Mesendoderm (in vitro differentiated cells): ENCODE measurements at regions not wholly inside any gene's neighbourhood (a gene's known extent, or its start where the extent isn't known, plus 50 kb on each side); places are given as distances from the start of the nearest gene placed in this dataset.

Experiments used
- DNase-seq: peaks from one replicate; pipeline ENCODE4 v3.0.0; 2013
- H2AK5ac ChIP-seq: 2 replicates; pipeline ENCODE4 v1.6.1; 2013; ENCODE audit warnings: low read length, inconsistent platforms
- H2BK120ac ChIP-seq: 2 replicates; pipeline ENCODE4 v1.6.1; 2013; ENCODE audit warnings: low read depth, mild to moderate bottlenecking, low read length, moderate library complexity, mixed read lengths
- H2BK15ac ChIP-seq: replicated peaks from 2 replicates; pipeline ENCODE4 v1.6.1; 2013; ENCODE audit warnings: low read depth, mild to moderate bottlenecking, moderate library complexity
- H2BK5ac ChIP-seq: 2 replicates; pipeline ENCODE4 v1.6.1; 2013; ENCODE audit warnings: low read length, inconsistent platforms
- H3K18ac ChIP-seq: 2 replicates; pipeline ENCODE4 v1.6.1; 2013; ENCODE audit warnings: mild to moderate bottlenecking, low read length, mixed read lengths
- H3K23ac ChIP-seq: one replicate; pipeline ENCODE4 v1.6.1; 2013; ENCODE audit warnings: low read length
- H3K27ac ChIP-seq: 2 replicates; pipeline ENCODE4 v1.5.1; 2013; ENCODE audit warnings: low read depth, mild to moderate bottlenecking, inconsistent platforms, low read length, moderate library complexity
- H3K27me3 ChIP-seq: 2 replicates; pipeline ENCODE4 v1.6.1; 2013; ENCODE audit warnings: low read length, control low read depth, mild to moderate bottlenecking, inconsistent platforms; ENCODE audit not compliant: insufficient read depth, poor library complexity
- H3K36me3 ChIP-seq: 2 replicates; pipeline ENCODE4 v1.6.1; 2013; ENCODE audit warnings: low read length, inconsistent platforms; ENCODE audit not compliant: control insufficient read depth, insufficient read depth
- H3K4ac ChIP-seq: one replicate; pipeline ENCODE4 v1.6.1; 2013; ENCODE audit warnings: low read depth, mild to moderate bottlenecking, low read length, moderate library complexity
- H3K4me1 ChIP-seq: 2 replicates; pipeline ENCODE4 v1.6.1; 2013; ENCODE audit warnings: low read depth, low read length, inconsistent platforms; ENCODE audit not compliant: control insufficient read depth
- H3K4me2 ChIP-seq: 2 replicates; pipeline ENCODE4 v1.6.1; 2013; ENCODE audit warnings: low read length
- H3K4me3 ChIP-seq: 2 replicates; pipeline ENCODE4 v1.5.1; 2013; ENCODE audit warnings: mild to moderate bottlenecking, low read length
- H3K56ac ChIP-seq: one replicate; pipeline ENCODE4 v1.6.1; 2013; ENCODE audit warnings: low read length
- H3K79me1 ChIP-seq: 2 replicates; pipeline ENCODE4 v1.6.1; 2013; ENCODE audit warnings: low read length, inconsistent platforms
- H3K79me2 ChIP-seq: 2 replicates; pipeline ENCODE4 v1.6.1; 2013; ENCODE audit warnings: mild to moderate bottlenecking, low read length; ENCODE audit not compliant: control insufficient read depth, insufficient read depth
- H3K9ac ChIP-seq: 2 replicates; pipeline ENCODE4 v1.6.1; 2013; ENCODE audit warnings: low read length, inconsistent platforms
- H4K5ac ChIP-seq: one replicate; pipeline ENCODE4 v1.6.1; 2013; ENCODE audit warnings: low read length
- H4K8ac ChIP-seq: one replicate; pipeline ENCODE4 v1.6.1; 2013; ENCODE audit warnings: low read depth, mild to moderate bottlenecking, control low read depth, low read length, moderate library complexity
- WGBS: extraction: QIAGEN DNeasy Blood & Tissue Kit; methylation state at CpG from one replicate; pipeline ENCODE4 v1.1.7; 2013; ENCODE audit warnings: low lambda C conversion rate, missing lambda C conversion rate; ENCODE audit not compliant: insufficient coverage; ENCODE audit errors: extremely low coverage; 5-methylcytosine and 5-hydroxymethylcytosine counted together

DNA sequence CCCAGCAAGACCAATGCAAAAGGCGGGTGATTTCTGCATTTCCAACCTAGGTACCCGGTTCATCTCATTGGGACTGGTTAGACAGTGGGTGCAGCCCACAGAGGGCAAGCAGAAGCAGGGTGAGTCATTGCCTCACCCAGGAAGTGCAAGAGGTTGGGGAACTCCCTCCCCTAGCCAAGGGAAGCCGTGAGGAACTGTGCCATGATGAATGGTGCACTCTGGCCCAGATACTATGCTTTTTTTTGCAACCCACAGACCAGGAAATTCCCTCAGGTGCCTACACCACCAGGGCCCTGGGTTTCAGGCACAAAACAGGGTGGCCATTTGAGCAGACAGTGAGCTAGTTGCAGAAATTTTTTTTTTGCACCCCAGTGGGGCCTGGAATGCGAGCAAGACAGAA lies 662.6 kb upstream of the ACVR2A start:
- no peak overlapping the region for H4K5ac ChIP-seq
- H2AK5ac ChIP-seq: no peak overlapping the region
- H2BK120ac ChIP-seq: no peak overlapping the region
- no peaks in the 10 kb centered on the region for H3K4me1 ChIP-seq
- no peak overlapping the region for H3K23ac ChIP-seq
- H2BK15ac ChIP-seq: no peak overlapping the region
- no peak overlapping the region for H3K27ac ChIP-seq
- no peak overlapping the region for H3K4ac ChIP-seq
- H3K4me2 ChIP-seq: no peak overlapping the region
- H2BK5ac ChIP-seq: no peak overlapping the region
- H3K79me1 ChIP-seq: no peaks in the 10 kb centered on the region
- no peak overlapping the region for H4K8ac ChIP-seq
- WGBS: no CpG with 5 or more reads among the region's 4 CpGs
- no peak overlapping the region for H3K9ac ChIP-seq
- H3K27me3 ChIP-seq: no peaks in the 10 kb centered on the region
- no peak overlapping the region for H3K56ac ChIP-seq
- no peak overlapping the region for H3K4me3 ChIP-seq
- no peaks in the 10 kb centered on the region for H3K79me2 ChIP-seq
- DNase-seq: no peak
- no peak overlapping the region for H3K18ac ChIP-seq
- no peaks in the 10 kb centered on the region for H3K36me3 ChIP-seq

DNA sequence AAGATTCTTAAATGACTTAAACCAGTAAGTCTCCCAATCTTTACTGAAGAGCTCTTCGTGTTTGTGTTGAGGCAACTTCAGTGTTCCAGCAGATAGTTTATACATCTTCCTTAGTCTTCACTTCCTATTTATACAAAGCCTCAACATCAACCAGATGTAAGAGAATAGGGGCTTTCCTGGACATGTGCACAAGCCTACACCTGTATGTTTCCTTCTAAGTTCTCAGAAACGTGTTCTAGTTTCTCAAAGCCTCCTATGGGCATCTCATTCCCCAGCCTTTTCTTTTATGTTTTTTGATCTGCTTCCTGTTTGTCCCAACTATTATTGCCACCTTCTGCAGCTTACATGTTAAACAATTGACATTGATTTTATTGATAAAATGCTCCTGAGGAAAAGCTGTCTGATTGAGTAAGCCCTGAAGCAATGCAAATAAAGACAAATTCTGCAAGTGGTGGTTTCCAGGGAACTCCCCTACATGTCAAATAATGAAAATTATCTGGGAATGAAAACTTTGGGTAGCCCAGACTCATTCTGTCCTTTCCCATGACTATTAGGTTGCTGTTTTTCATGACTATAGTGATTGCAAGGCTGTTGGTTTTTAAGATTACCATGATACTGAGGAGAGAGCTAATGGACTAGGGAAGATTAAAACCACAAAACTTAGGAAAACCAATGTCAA lies 663.3 kb upstream of the ACVR2A start:
- H3K23ac ChIP-seq: no peak overlapping the region
- H2AK5ac ChIP-seq: no peak overlapping the region
- H3K27me3 ChIP-seq: no peaks in the 10 kb centered on the region
- no peak overlapping the region for H3K9ac ChIP-seq
- no peak overlapping the region for H3K4me2 ChIP-seq
- no peak overlapping the region for H3K4me3 ChIP-seq
- H3K79me2 ChIP-seq: no peaks in the 10 kb centered on the region
- no peak overlapping the region for H2BK15ac ChIP-seq
- no peak overlapping the region for H3K18ac ChIP-seq
- H3K79me1 ChIP-seq: no peaks in the 10 kb centered on the region
- no peaks in the 10 kb centered on the region for H3K4me1 ChIP-seq
- H3K56ac ChIP-seq: no peak overlapping the region
- H3K27ac ChIP-seq: no peak overlapping the region
- no peak overlapping the region for H3K4ac ChIP-seq
- WGBS: no CpG with 5 or more reads among the region's 2 CpGs
- H2BK120ac ChIP-seq: no peak overlapping the region
- no peaks in the 10 kb centered on the region for H3K36me3 ChIP-seq
- H4K5ac ChIP-seq: no peak overlapping the region
- H4K8ac ChIP-seq: no peak overlapping the region
- no peak overlapping the region for H2BK5ac ChIP-seq
- DNase-seq: no peak

DNA sequence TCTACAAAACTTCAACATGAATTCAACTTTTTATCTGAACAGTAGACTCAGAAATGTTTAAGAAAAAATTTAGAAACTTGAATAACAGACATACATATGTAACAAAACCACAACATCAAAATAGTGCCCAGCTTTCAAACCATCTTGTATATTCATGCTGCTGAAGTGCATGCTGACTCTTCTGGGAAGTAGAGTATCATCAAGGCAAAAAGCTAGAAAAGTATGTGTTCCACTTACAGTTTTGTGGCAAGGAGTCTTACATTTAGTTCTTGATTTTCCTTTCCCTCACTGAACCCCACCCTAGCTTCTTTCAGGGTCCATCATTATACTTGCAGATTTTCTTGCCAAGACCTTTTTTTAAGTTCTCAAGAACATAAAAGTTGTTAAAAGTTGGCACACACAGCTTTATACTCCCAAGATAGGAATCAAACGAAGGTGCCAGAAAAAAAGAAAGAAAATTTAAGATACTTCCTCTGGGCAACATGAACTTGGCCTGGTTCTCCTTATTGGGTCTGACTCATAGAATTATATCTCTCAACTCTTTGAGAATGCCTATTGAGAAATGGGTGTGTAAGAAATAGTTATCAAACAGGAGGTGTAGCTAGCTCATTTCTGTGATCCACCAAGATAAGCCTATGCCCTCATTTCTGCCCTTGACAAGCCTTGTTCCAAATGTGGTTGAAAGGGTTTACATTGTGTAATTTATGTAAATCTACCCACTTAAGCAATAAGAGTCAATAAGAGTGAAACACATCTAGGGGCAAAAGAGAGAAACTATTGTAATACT lies 667.6 kb upstream of the ACVR2A start:
- no peak for DNase-seq
- Histone ChIP-seq H3K18ac (no peak overlapping the region), H2AK5ac (no peak overlapping the region), H3K79me2 (no peaks in the 10 kb centered on the region), H2BK15ac (no peak overlapping the region), H3K27ac (no peak overlapping the region), H2BK5ac (no peak overlapping the region), H3K9ac (no peak overlapping the region), H3K27me3 (no peaks in the 10 kb centered on the region), H3K56ac (no peak overlapping the region), H3K4me3 (no peak overlapping the region), H4K8ac (no peak overlapping the region), H3K79me1 (no peaks in the 10 kb centered on the region), H3K4me1 (no peaks in the 10 kb centered on the region), H2BK120ac (no peak overlapping the region), H3K36me3 (no peaks in the 10 kb centered on the region), H3K4me2 (no peak overlapping the region), H3K4ac (no peak overlapping the region), H4K5ac (no peak overlapping the region), H3K23ac (no peak overlapping the region)
- no CpG with 5 or more reads among the region's 1 CpG for WGBS

DNA sequence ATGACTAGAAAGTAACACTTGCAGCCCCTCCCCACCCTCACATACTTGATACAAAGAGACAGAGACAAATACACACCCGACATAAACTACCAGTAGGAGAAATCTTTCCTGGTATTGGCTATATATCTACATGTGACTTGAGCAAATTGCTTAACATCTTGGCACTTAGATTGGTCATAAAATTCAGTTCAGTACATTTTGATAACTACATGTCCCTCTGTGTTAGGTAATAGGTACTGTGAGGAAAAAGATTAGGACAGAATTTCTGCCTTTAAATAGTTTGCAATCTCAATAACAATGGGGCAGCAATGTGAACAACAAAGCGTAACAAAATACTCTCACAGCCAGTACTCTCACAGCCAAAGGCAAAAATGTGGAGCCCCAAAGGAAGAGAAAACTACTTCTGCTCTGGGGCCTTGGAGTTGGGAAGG lies 670.0 kb upstream of the ACVR2A start:
- no peak overlapping the region for H2BK5ac ChIP-seq
- no CpG with 5 or more reads among the region's 2 CpGs for WGBS
- H3K4me3 ChIP-seq: no peak overlapping the region
- no peak overlapping the region for H2AK5ac ChIP-seq
- no peak overlapping the region for H2BK120ac ChIP-seq
- H3K4ac ChIP-seq: no peak overlapping the region
- no peaks in the 10 kb centered on the region for H3K36me3 ChIP-seq
- H3K27me3 ChIP-seq: no peaks in the 10 kb centered on the region
- H3K4me2 ChIP-seq: no peak overlapping the region
- H3K4me1 ChIP-seq: no peaks in the 10 kb centered on the region
- H3K23ac ChIP-seq: no peak overlapping the region
- no peaks in the 10 kb centered on the region for H3K79me1 ChIP-seq
- DNase-seq: peak; percentile 30
- no peak overlapping the region for H4K5ac ChIP-seq
- H4K8ac ChIP-seq: no peak overlapping the region
- no peak overlapping the region for H3K56ac ChIP-seq
- H3K18ac ChIP-seq: no peak overlapping the region
- H3K27ac ChIP-seq: no peak overlapping the region
- H2BK15ac ChIP-seq: no peak overlapping the region
- no peak overlapping the region for H3K9ac ChIP-seq
- no peaks in the 10 kb centered on the region for H3K79me2 ChIP-seq

DNA sequence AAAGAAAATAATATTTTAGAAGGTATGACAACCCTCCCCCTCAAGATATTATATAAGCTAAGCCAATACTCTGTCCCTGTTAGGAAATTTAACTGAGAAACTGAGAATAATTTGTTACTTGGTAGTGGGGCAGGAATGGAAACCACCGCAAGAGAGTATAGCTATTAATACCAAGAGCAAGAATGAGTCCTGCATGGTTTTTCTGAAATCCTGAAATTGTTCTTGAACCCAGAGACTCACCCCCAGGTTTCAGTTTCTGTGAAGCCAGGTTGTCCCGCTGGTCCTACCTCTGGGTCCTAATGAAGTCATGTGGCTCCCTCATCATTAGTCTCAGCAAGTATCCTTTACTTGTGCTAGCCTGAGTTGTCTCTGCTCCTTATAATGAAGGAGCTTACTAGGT lies 671.0 kb upstream of the ACVR2A start:
- no CpG with 5 or more reads among the region's 2 CpGs for WGBS
- no peak overlapping the region for H2BK120ac ChIP-seq
- no peak overlapping the region for H3K18ac ChIP-seq
- H4K8ac ChIP-seq: no peak overlapping the region
- no peaks in the 10 kb centered on the region for H3K79me2 ChIP-seq
- H2BK5ac ChIP-seq: no peak overlapping the region
- no peak overlapping the region for H2BK15ac ChIP-seq
- H3K9ac ChIP-seq: no peak overlapping the region
- no peaks in the 10 kb centered on the region for H3K4me1 ChIP-seq
- H3K27ac ChIP-seq: no peak overlapping the region
- H4K5ac ChIP-seq: no peak overlapping the region
- no peak overlapping the region for H2AK5ac ChIP-seq
- no peaks in the 10 kb centered on the region for H3K36me3 ChIP-seq
- H3K4me2 ChIP-seq: no peak overlapping the region
- H3K4me3 ChIP-seq: no peak overlapping the region
- H3K27me3 ChIP-seq: no peaks in the 10 kb centered on the region
- no peak overlapping the region for H3K23ac ChIP-seq
- H3K4ac ChIP-seq: no peak overlapping the region
- no peak overlapping the region for H3K56ac ChIP-seq
- no peaks in the 10 kb centered on the region for H3K79me1 ChIP-seq
- DNase-seq: no peak
